GM12892 (cell line): ENCODE measurements at regions not wholly inside any gene's neighbourhood (a gene's known extent, or its start where the extent isn't known, plus 50 kb on each side); places are given as distances from the start of the nearest gene placed in this dataset.
"Not testable (repeated sequence)": the region's sequence is repeated elsewhere in the genome, so short reads cannot be mapped to it uniquely, and the experiment has no call there.

Experiments
- DNase-seq: peaks from one replicate; pipeline ENCODE4 v3.0.0; 2011; ENCODE audit not compliant: insufficient read length
- FAIRE-seq: peaks from 2 replicates; lab custom pipeline; 2011; peaks lifted over from hg19 to GRCh38; lab: Jason Lieb, UNC
- POLR2A ChIP-seq: IDR thresholded peaks from 2 replicates; pipeline ENCODE4 v1.6.1; 2011; ENCODE audit warnings: low read depth, low read length, control low read depth
- POLR2AphosphoS5 ChIP-seq: IDR thresholded peaks from 2 replicates; pipeline ENCODE4 v1.6.1; 2011; ENCODE audit warnings: low read depth, low read length, control low read depth
- TAF1 ChIP-seq: IDR thresholded peaks from 2 replicates; pipeline ENCODE4 v1.6.1; 2011; ENCODE audit warnings: low read depth, mild to moderate bottlenecking, control low read depth, low read length, borderline replicate concordance

GRCh38 chr17:51347851-51348584, 87.7 kb downstream of the UTP18 start:
- no peak for FAIRE-seq

GRCh38 chr17:51351080-51351479, 90.7 kb downstream of the UTP18 start:
- no peak for DNase-seq
- no peak for TF ChIP-seq POLR2AphosphoS5
- TF ChIP-seq TAF1 = no peak
- no peak for TF ChIP-seq POLR2A
- FAIRE-seq = no peak

More at GRCh38 chr17:51347851-51348584, 87.7 kb downstream of the UTP18 start:
- TF ChIP-seq POLR2AphosphoS5 (no peak), TAF1 (no peak), POLR2A (no peak)
- DNase-seq = no peak

GRCh38 chr17:51351890-51352289, 91.5 kb downstream of the UTP18 start:
- DNase-seq (no peak), FAIRE-seq (no peak)
- no peak for TF ChIP-seq TAF1

- TF ChIP-seq POLR2A = no peak
- no peak for TF ChIP-seq POLR2AphosphoS5
- TF ChIP-seq TAF1 = no peak
Measured at GRCh38 chr17:51352798-51353197, 92.5 kb downstream of the UTP18 start.

GRCh38 chr17:51353296-51353695, 93.0 kb downstream of the UTP18 start:
- FAIRE-seq = no peak
- TF ChIP-seq TAF1 (no peak), POLR2AphosphoS5 (no peak), POLR2A (no peak)

More at GRCh38 chr17:51352798-51353197, 92.5 kb downstream of the UTP18 start:
- FAIRE-seq (no peak), DNase-seq (no peak)

GRCh38 chr17:51354936-51355335, 94.6 kb downstream of the UTP18 start:
- DNase-seq (no peak), FAIRE-seq (no peak)
- no peak for TF ChIP-seq TAF1
- TF ChIP-seq POLR2A = no peak
- no peak for TF ChIP-seq POLR2AphosphoS5

More at GRCh38 chr17:51353296-51353695, 93.0 kb downstream of the UTP18 start:
- no peak for DNase-seq

- TF ChIP-seq POLR2A (no peak), POLR2AphosphoS5 (no peak), TAF1 (no peak)
- FAIRE-seq (no peak), DNase-seq (no peak)
Measured at GRCh38 chr17:51355441-51356410, 95.4 kb downstream of the UTP18 start.

GRCh38 chr17:51359055-51359454, 98.7 kb downstream of the UTP18 start:
- FAIRE-seq = no peak
- no peak for DNase-seq
- no peak for TF ChIP-seq TAF1
- TF ChIP-seq POLR2AphosphoS5 = no peak
- no peak for TF ChIP-seq POLR2A

- TF ChIP-seq POLR2AphosphoS5 (no peak), POLR2A (no peak), TAF1 (no peak)
- FAIRE-seq (no peak), DNase-seq (no peak)
Measured at GRCh38 chr17:51362811-51363585, 102.7 kb downstream of the UTP18 start.

GRCh38 chr17:51365090-51365489, 104.7 kb downstream of the UTP18 start:
- TF ChIP-seq POLR2AphosphoS5 = no peak
- DNase-seq (no peak), FAIRE-seq (no peak)

GRCh38 chr17:51366866-51367265, 106.5 kb downstream of the UTP18 start:
- no peak for TF ChIP-seq TAF1
- TF ChIP-seq POLR2AphosphoS5 = no peak
- TF ChIP-seq POLR2A = no peak
- FAIRE-seq (no peak), DNase-seq (no peak)

- not testable (repeated sequence) for FAIRE-seq, DNase-seq
Measured at GRCh38 chr17:51367836-51368235, 107.5 kb downstream of the UTP18 start.
